MM.1S (cell line): ENCODE measurements at regions not wholly inside any gene's neighbourhood (a gene's known extent, or its start where the extent isn't known, plus 50 kb on each side); places are given as distances from the start of the nearest gene placed in this dataset.

Experiments used
- CTCF ChIP-seq: fragments of 300-600 bp; sonication (generic); IDR thresholded peaks from 2 replicates; pipeline ENCODE4 v1.5.1; 2016; ENCODE audit warnings: antibody characterized with exemption, low read length, mixed read lengths
- EZH2 ChIP-seq: fragments of 300-600 bp; sonication (generic); optimal IDR thresholded peaks from 2 replicates; pipeline ENCODE3; 2017; ENCODE audit warnings: low read depth, mild to moderate bottlenecking, antibody characterized with exemption, low read length, mixed read lengths
- EZH2phosphoT487 ChIP-seq: fragments of 300-600 bp; sonication (generic); IDR thresholded peaks from 2 replicates; pipeline ENCODE4 v1.6.1; 2018; ENCODE audit warnings: antibody characterized with exemption, low read length

- no peak for TF ChIP-seq CTCF
- TF ChIP-seq EZH2, result no peak
- TF ChIP-seq EZH2phosphoT487, result no peak
These were observed 123.2 kb upstream of the TNFSF4 start for GRCh38 chr1:173330149-173330951.
